IMR-90 (cell line): ENCODE measurements at regions not wholly inside any gene's neighbourhood (a gene's known extent, or its start where the extent isn't known, plus 50 kb on each side); places are given as distances from the start of the nearest gene placed in this dataset.

Source experiments
- ATAC-seq: fragments of 200-7000 bp; cut with Tn5 transposase; 2 replicates; pipeline ENCODE4 v1.9.1; 2020; ENCODE audit warnings: low read depth, mild to moderate bottlenecking, moderate library complexity
- BruUV-seq: library from RNA; stranded (reverse); fragments of 400-500 nt; replicated peaks from 2 replicates; lab custom pipeline; 2021; lab: Mats Ljungman, UMichigan
- CTCF ChIA-PET: fragments of 300-600 bp; formaldehyde crosslinking; extraction: SDS; loops from one replicate; lab custom pipeline; 2021; ENCODE audit warnings: antibody characterized with exemption; lab: Yijun Ruan, JAX
- POLR2A ChIA-PET: fragments of 300-600 bp; sonication (Branson Sonifier 250); formaldehyde crosslinking; loops from one replicate; lab custom pipeline; 2022; ENCODE audit warnings: antibody characterized with exemption; ENCODE audit not compliant: unreplicated experiment; lab: Charles Lee
- DNase-seq: peaks from one replicate; pipeline ENCODE4 v3.0.0; 2013
- H2AFZ ChIP-seq: replicated peaks from 2 replicates; pipeline ENCODE3; 2013; ENCODE audit warnings: low read length, mild to moderate bottlenecking; ENCODE audit not compliant: poor library complexity
- H2AK5ac ChIP-seq: 2 replicates; pipeline ENCODE4 v1.6.1; 2013; ENCODE audit warnings: low read depth, low read length, inconsistent platforms
- H2AK9ac ChIP-seq: replicated peaks from 2 replicates; pipeline ENCODE3; 2013; ENCODE audit warnings: mild to moderate bottlenecking, low read depth, low read length, moderate library complexity; ENCODE audit not compliant: poor library complexity
- H2BK120ac ChIP-seq: 2 replicates; pipeline ENCODE4 v1.6.1; 2013; ENCODE audit warnings: low read depth, low read length, inconsistent platforms
- H2BK15ac ChIP-seq: 3 replicates; pipeline ENCODE4 v1.6.1; 2013; ENCODE audit warnings: low read depth, low read length, inconsistent platforms
- H2BK20ac ChIP-seq: 2 replicates; pipeline ENCODE4 v1.6.1; 2013; ENCODE audit warnings: low read depth, mild to moderate bottlenecking, inconsistent platforms, low read length, moderate library complexity
- H2BK5ac ChIP-seq: 2 replicates; pipeline ENCODE4 v1.6.1; 2013; ENCODE audit warnings: mild to moderate bottlenecking, low read depth, low read length, inconsistent platforms; ENCODE audit not compliant: poor library complexity, severe bottlenecking
- H3K14ac ChIP-seq: replicated peaks from 2 replicates; pipeline ENCODE4 v1.6.1; 2013; ENCODE audit warnings: low read depth, low read length, inconsistent platforms
- H3K18ac ChIP-seq: 2 replicates; pipeline ENCODE4 v1.6.1; 2013; ENCODE audit warnings: low read depth, low read length, control low read depth
- H3K23ac ChIP-seq: 2 replicates; pipeline ENCODE4 v1.6.1; 2013; ENCODE audit warnings: low read depth, low read length, inconsistent platforms
- H3K27ac ChIP-seq: 2 replicates; pipeline ENCODE4 v1.5.1; 2013; ENCODE audit warnings: mild to moderate bottlenecking, control low read depth, low read length; ENCODE audit not compliant: insufficient read depth
- H3K27me3 ChIP-seq: 2 replicates; pipeline ENCODE4 v1.6.1; 2013; ENCODE audit warnings: low read length; ENCODE audit not compliant: control insufficient read depth, insufficient read depth
- H3K36me3 ChIP-seq: 2 replicates; pipeline ENCODE4 v1.6.1; 2013; ENCODE audit warnings: low read length, mixed read lengths; ENCODE audit not compliant: control insufficient read depth, insufficient read depth
- H3K4ac ChIP-seq: 2 replicates; pipeline ENCODE4 v1.6.1; 2013; ENCODE audit warnings: low read depth, low read length, inconsistent platforms
- H3K4me1 ChIP-seq: 2 replicates; pipeline ENCODE4 v1.6.1; 2013; ENCODE audit warnings: low read length, mixed read lengths; ENCODE audit not compliant: control insufficient read depth, insufficient read depth
- H3K4me2 ChIP-seq: 2 replicates; pipeline ENCODE4 v1.6.1; 2013; ENCODE audit warnings: low read depth, mild to moderate bottlenecking, control low read depth, low read length, moderate library complexity
- H3K4me3 ChIP-seq: 2 replicates; pipeline ENCODE4 v1.5.1; 2013; ENCODE audit warnings: low read depth, mild to moderate bottlenecking, control low read depth, low read length, moderate library complexity; ENCODE audit not compliant: insufficient read depth
- H3K56ac ChIP-seq: 2 replicates; pipeline ENCODE4 v1.6.1; 2013; ENCODE audit warnings: low read length, inconsistent platforms; ENCODE audit not compliant: insufficient read depth; ENCODE audit errors: extremely low read depth
- H3K79me1 ChIP-seq, 2 experiments: 2 replicates each; pipeline ENCODE4 v1.6.1; 2013; ENCODE audit warnings: low read length in 2 of 2, inconsistent platforms in 1 of 2, low read depth in 1 of 2
- H3K9ac ChIP-seq: 2 replicates; pipeline ENCODE4 v1.6.1; 2013; ENCODE audit warnings: low read depth, low read length, control low read depth
- H3K9me1 ChIP-seq: 2 replicates; pipeline ENCODE4 v1.6.1; 2013; ENCODE audit warnings: low read length, inconsistent platforms; ENCODE audit not compliant: insufficient read depth
- H3K9me3 ChIP-seq: 2 replicates; pipeline ENCODE4 v1.6.1; 2013; ENCODE audit warnings: low read length; ENCODE audit not compliant: control insufficient read depth, insufficient read depth
- H4K20me1 ChIP-seq: 2 replicates; pipeline ENCODE4 v1.6.1; 2013; ENCODE audit warnings: low read length, inconsistent platforms; ENCODE audit not compliant: insufficient read depth
- H4K5ac ChIP-seq: 2 replicates; pipeline ENCODE4 v1.6.1; 2013; ENCODE audit warnings: mild to moderate bottlenecking, low read depth, low read length, control low read depth
- H4K8ac ChIP-seq, 2 experiments: 2 replicates each; pipeline ENCODE4 v1.6.1; 2013; ENCODE audit warnings: low read depth in 2 of 2, low read length in 2 of 2, control low read depth in 1 of 2, inconsistent platforms in 1 of 2
- H4K91ac ChIP-seq: 2 replicates; pipeline ENCODE4 v1.6.1; 2013; ENCODE audit warnings: low read depth, low read length, inconsistent platforms; ENCODE audit not compliant: insufficient read depth
- BHLHE40 ChIP-seq: fragments of 150-350 bp; IDR thresholded peaks from 2 replicates; pipeline ENCODE4 v1.6.1; 2016; ENCODE audit warnings: mild to moderate bottlenecking, low read depth, low read length
- CEBPB ChIP-seq: IDR thresholded peaks from 2 replicates; pipeline ENCODE4 v1.6.1; 2012; ENCODE audit warnings: low read depth, low read length, improper control_type of control experiment
- CHD1 ChIP-seq: IDR thresholded peaks from 2 replicates; pipeline ENCODE4 v1.6.1; 2012; ENCODE audit warnings: low read depth, low read length, improper control_type of control experiment
- CTCF ChIP-seq: conservative IDR thresholded peaks from 2 replicates; pipeline ENCODE4 v1.5.1; 2012; ENCODE audit warnings: mild to moderate bottlenecking, low read depth, low read length, improper control_type of control experiment
- FOS ChIP-seq: fragments of 150-350 bp; IDR thresholded peaks from 2 replicates; pipeline ENCODE4 v1.6.1; 2016; ENCODE audit warnings: low read depth, low read length
- MAFK ChIP-seq: IDR thresholded peaks from 2 replicates; pipeline ENCODE4 v1.6.1; 2012; ENCODE audit warnings: low read depth, low read length, improper control_type of control experiment
- MAZ ChIP-seq: IDR thresholded peaks from 2 replicates; pipeline ENCODE4 v1.6.1; 2012; ENCODE audit warnings: low read depth, mild to moderate bottlenecking, low read length, improper control_type of control experiment, moderate library complexity, borderline replicate concordance
- MXI1 ChIP-seq: IDR thresholded peaks from 2 replicates; pipeline ENCODE4 v1.6.1; 2012; ENCODE audit warnings: low read depth, mild to moderate bottlenecking, low read length, moderate library complexity, borderline replicate concordance
- NFE2L2 ChIP-seq: fragments of 150-350 bp; IDR thresholded peaks from 2 replicates; pipeline ENCODE4 v1.6.1; 2016; ENCODE audit warnings: low read depth, mild to moderate bottlenecking, low read length
- POLR2A ChIP-seq: IDR thresholded peaks from 2 replicates; pipeline ENCODE4 v1.6.1; 2012; ENCODE audit warnings: mild to moderate bottlenecking, low read depth, low read length
- RAD21 ChIP-seq: IDR thresholded peaks from 2 replicates; pipeline ENCODE4 v1.6.1; 2012; ENCODE audit warnings: low read length, improper control_type of control experiment
- RCOR1 ChIP-seq: IDR thresholded peaks from 2 replicates; pipeline ENCODE4 v1.6.1; 2012; ENCODE audit warnings: mild to moderate bottlenecking, low read length, improper control_type of control experiment; ENCODE audit not compliant: insufficient replicate concordance
- RFX5 ChIP-seq: IDR thresholded peaks from 2 replicates; pipeline ENCODE4 v1.8.0; 2012; ENCODE audit warnings: low read depth, mild to moderate bottlenecking, low read length, moderate library complexity
- SMC3 ChIP-seq: fragments of 150-350 bp; IDR thresholded peaks from 2 replicates; pipeline ENCODE4 v1.6.1; 2016; ENCODE audit warnings: low read depth, mild to moderate bottlenecking, antibody characterized with exemption, low read length, moderate library complexity
- WGBS, 2 experiments: methylation state at CpG; one replicate each; pipeline versions ENCODE4 v1.1.5 to v1.1.7; 2013; ENCODE audit warnings: missing lambda C conversion rate in 2 of 2; ENCODE audit not compliant: insufficient read length in 1 of 2; ENCODE audit errors: extremely low coverage in 2 of 2; 5-methylcytosine and 5-hydroxymethylcytosine counted together
- dilution Hi-C: fragments of 300-500 bp; cut with HindIII; formaldehyde crosslinking; loops from one replicate; pipeline ENCODE4 v1.14.3; 2018; ENCODE audit warnings: low sequenced_read_pairs; ENCODE audit not compliant: unreplicated experiment
- in situ Hi-C: fragments of 300-500 bp; cut with MboI; formaldehyde crosslinking; loops from 3 replicates; pipeline ENCODE4 v1.14.3; 2019; ENCODE audit warnings: low sequenced_read_pairs, inconsistent platforms, mixed read lengths
- intact Hi-C: fragments of 100-400 bp; cut with micrococcal nuclease; formaldehyde crosslinking; loops from 2 replicates; pipeline ENCODE4 v1.10.0; 2022
- TF ChIP-seq, protein P1 (sequence below): fragments of 150-350 bp; IDR thresholded peaks from 2 replicates; pipeline ENCODE4 v1.6.1; 2016; ENCODE audit warnings: low read depth, mild to moderate bottlenecking, low read length, moderate library complexity, borderline replicate concordance
- TF ChIP-seq, protein P2 (sequence below): fragments of 150-350 bp; IDR thresholded peaks from 2 replicates; pipeline ENCODE4 v1.6.1; 2017; ENCODE audit warnings: mild to moderate bottlenecking, antibody characterized with exemption, low read length, low read depth

DNA sequence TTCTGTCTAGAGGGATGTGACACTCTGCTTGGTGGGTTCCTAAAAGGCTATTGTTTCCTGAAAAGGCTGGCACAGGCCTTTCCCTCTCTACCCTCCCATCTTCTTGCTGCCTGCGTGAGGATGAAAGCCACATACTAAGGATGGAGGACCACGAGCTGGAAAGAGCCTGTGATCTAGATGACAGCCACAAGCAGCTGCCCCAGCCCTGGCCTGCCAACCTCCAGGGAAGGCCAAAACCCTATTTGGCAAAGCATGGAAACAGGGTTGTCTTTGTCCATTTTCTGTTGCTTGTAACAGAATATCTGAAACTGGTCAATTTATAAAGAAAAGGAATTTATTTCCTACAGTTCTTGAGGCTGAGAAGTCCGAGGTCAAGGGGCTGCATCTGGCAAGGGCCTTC is 144.5 kb downstream of the FBLN2 start:
- Histone ChIP-seq H2BK20ac (no peak overlapping the region), H3K23ac (no peak overlapping the region), H2AK5ac (no peak overlapping the region), H4K8ac (no peak overlapping the region), H2BK15ac (no peak overlapping the region), H3K4me1 (no peaks in the 10 kb centered on the region), H2BK5ac (no peak overlapping the region), H2BK120ac (no peak overlapping the region), H3K9ac (no peak overlapping the region), H2AFZ (no peak overlapping the region), H3K18ac (no peak overlapping the region), H3K4me3 (no peak overlapping the region), H3K79me1 (no peaks in the 10 kb centered on the region), H3K4ac (no peak overlapping the region), H3K36me3 (no peaks in the 10 kb centered on the region), H3K56ac (no peak overlapping the region), H3K27me3 (no peaks in the 10 kb centered on the region; the same call in 1 of the 2 replicates), H2AK9ac (no peak overlapping the region), H3K9me1 (no peaks in the 10 kb centered on the region), H3K27ac (no peak overlapping the region), H4K91ac (no peak overlapping the region), H3K9me3 (no peaks in the 10 kb centered on the region), H4K20me1 (no peaks in the 10 kb centered on the region), H3K14ac (no peak overlapping the region), H3K4me2 (no peak overlapping the region), H4K5ac (no peak overlapping the region)
- DNase-seq (no peak), ATAC-seq (no peak)
- CTCF ChIA-PET: no interaction called here
- in situ Hi-C loops (no loop called here), intact Hi-C loops (no loop called here), dilution Hi-C loops (no loop called here)
- WGBS, 2 experiments: no CpG with 5 or more reads among the region's 3 CpGs
- TF ChIP-seq CHD1: no peak
- TF ChIP-seq, protein P1, sequence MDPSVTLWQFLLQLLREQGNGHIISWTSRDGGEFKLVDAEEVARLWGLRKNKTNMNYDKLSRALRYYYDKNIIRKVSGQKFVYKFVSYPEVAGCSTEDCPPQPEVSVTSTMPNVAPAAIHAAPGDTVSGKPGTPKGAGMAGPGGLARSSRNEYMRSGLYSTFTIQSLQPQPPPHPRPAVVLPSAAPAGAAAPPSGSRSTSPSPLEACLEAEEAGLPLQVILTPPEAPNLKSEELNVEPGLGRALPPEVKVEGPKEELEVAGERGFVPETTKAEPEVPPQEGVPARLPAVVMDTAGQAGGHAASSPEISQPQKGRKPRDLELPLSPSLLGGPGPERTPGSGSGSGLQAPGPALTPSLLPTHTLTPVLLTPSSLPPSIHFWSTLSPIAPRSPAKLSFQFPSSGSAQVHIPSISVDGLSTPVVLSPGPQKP: no peak
- TF ChIP-seq RAD21: no peak
- no peak for TF ChIP-seq NFE2L2
- TF ChIP-seq MXI1: no peak
- no peak for TF ChIP-seq CEBPB
- TF ChIP-seq MAFK: no peak
- no peak for TF ChIP-seq SMC3
- TF ChIP-seq RFX5: no peak
- TF ChIP-seq, protein P2, sequence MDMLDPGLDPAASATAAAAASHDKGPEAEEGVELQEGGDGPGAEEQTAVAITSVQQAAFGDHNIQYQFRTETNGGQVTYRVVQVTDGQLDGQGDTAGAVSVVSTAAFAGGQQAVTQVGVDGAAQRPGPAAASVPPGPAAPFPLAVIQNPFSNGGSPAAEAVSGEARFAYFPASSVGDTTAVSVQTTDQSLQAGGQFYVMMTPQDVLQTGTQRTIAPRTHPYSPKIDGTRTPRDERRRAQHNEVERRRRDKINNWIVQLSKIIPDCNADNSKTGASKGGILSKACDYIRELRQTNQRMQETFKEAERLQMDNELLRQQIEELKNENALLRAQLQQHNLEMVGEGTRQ: no peak
- TF ChIP-seq CTCF: no peak
- no peak for TF ChIP-seq RCOR1
- TF ChIP-seq MAZ: no peak
- no peak for TF ChIP-seq POLR2A
- TF ChIP-seq BHLHE40: no peak
- TF ChIP-seq FOS: no peak
- POLR2A ChIA-PET: no interaction called here
- no TSS peak for BruUV-seq
